Mucosa of gallbladder (tissue), 1 donor: ENCODE measurements at regions not wholly inside any gene's neighbourhood (a gene's known extent, or its start where the extent isn't known, plus 50 kb on each side); places are given as distances from the start of the nearest gene placed in this dataset.

Experiments used
- DNase-seq: peaks from one replicate; pipeline ENCODE4 v3.0.0-alpha.2; 2020; ENCODE audit warnings: low spot score
- donor health status: DM: no; HTN: no; CAD: no.

- no peak for DNase-seq
Measured at GRCh38 chr5:159700016-159700415, 216.3 kb upstream of the ADRA1B start.

- DNase-seq: no peak
Measured at GRCh38 chr5:159702301-159702700, 214.0 kb upstream of the ADRA1B start.

- DNase-seq: no peak
Measured at GRCh38 chr5:159702826-159703225, 213.5 kb upstream of the ADRA1B start.

- DNase-seq: no peak
Measured at GRCh38 chr5:159704160-159704559, 212.1 kb upstream of the ADRA1B start.

GRCh38 chr5:159705948-159706347 lies 210.3 kb upstream of the ADRA1B start:
- DNase-seq: no peak

GRCh38 chr5:159708090-159708489 lies 208.2 kb upstream of the ADRA1B start:
- DNase-seq: no peak

GRCh38 chr5:159712672-159713071 lies 203.6 kb upstream of the ADRA1B start:
- no peak for DNase-seq

GRCh38 chr5:159713254-159713653 lies 203.0 kb upstream of the ADRA1B start:
- no peak for DNase-seq

- no peak for DNase-seq
Measured at GRCh38 chr5:159713773-159714172, 202.5 kb upstream of the ADRA1B start.

GRCh38 chr5:159725475-159725874 lies 190.8 kb upstream of the ADRA1B start:
- no peak for DNase-seq

- no peak for DNase-seq
Measured at GRCh38 chr5:159727167-159727566, 189.1 kb upstream of the ADRA1B start.

GRCh38 chr5:159730285-159730684 lies 186.0 kb upstream of the ADRA1B start:
- DNase-seq: no peak

GRCh38 chr5:159732220-159732619 lies 184.1 kb upstream of the ADRA1B start:
- no peak for DNase-seq

- DNase-seq: no peak
Measured at GRCh38 chr5:159734366-159734765, 181.9 kb upstream of the ADRA1B start.

- no peak for DNase-seq
Measured at GRCh38 chr5:159735036-159735435, 181.2 kb upstream of the ADRA1B start.

- DNase-seq: no peak
Measured at GRCh38 chr5:159735749-159736660, 180.3 kb upstream of the ADRA1B start.

GRCh38 chr5:159736844-159737243 lies 179.4 kb upstream of the ADRA1B start:
- DNase-seq: no peak

GRCh38 chr5:159737263-159737662 lies 179.0 kb upstream of the ADRA1B start:
- no peak for DNase-seq

- DNase-seq: no peak
Measured at GRCh38 chr5:159741829-159742322, 174.4 kb upstream of the ADRA1B start.

GRCh38 chr5:159743234-159743633 lies 173.0 kb upstream of the ADRA1B start:
- DNase-seq: no peak

GRCh38 chr5:159746707-159747106 lies 169.6 kb upstream of the ADRA1B start:
- no peak for DNase-seq

GRCh38 chr5:159749146-159749545 lies 167.1 kb upstream of the ADRA1B start:
- no peak for DNase-seq

GRCh38 chr5:159750226-159750625 lies 166.1 kb upstream of the ADRA1B start:
- no peak for DNase-seq

- no peak for DNase-seq
Measured at GRCh38 chr5:159751459-159751858, 164.8 kb upstream of the ADRA1B start.
